Ovary (tissue), 7 donors: ENCODE measurements at regions not wholly inside any gene's neighbourhood (a gene's known extent, or its start where the extent isn't known, plus 50 kb on each side); places are given as distances from the start of the nearest gene placed in this dataset.
"Not testable (repeated sequence)": the region's sequence is repeated elsewhere in the genome, so short reads cannot be mapped to it uniquely, and the experiment has no call there.

ENCODE experiments used
- DNase-seq, 5 donors: peaks; one replicate each; pipeline ENCODE4 v3.0.0-alpha.2; 2019 to 2020
- H3K27ac ChIP-seq, 2 donors: fragments of 200-600 bp; one replicate each; pipeline versions ENCODE4 v1.5.1 to v1.8.0; 2019 to 2022
- H3K27me3 ChIP-seq: fragments of 200-600 bp; one replicate; pipeline ENCODE4 v1.8.0; 2022
- H3K36me3 ChIP-seq: fragments of 200-600 bp; sonication (generic); one replicate; pipeline ENCODE4 v1.5.1; 2019
- H3K4me1 ChIP-seq: one replicate; pipeline ENCODE4 v1.8.1; 2013; ENCODE audit warnings: mild to moderate bottlenecking, moderate library complexity; ENCODE audit not compliant: insufficient read depth
- H3K4me3 ChIP-seq: fragments of 200-600 bp; sonication (generic); one replicate; pipeline ENCODE4 v1.5.1; 2017
- H3K9me3 ChIP-seq, 2 donors: fragments of 200-600 bp in 1 of 2; sonication (generic) in 1 of 2; one replicate each; pipeline versions ENCODE4 v1.5.1 to v1.8.1; 2013 to 2019; ENCODE audit warnings: mild to moderate bottlenecking in 1 of 2, moderate library complexity in 1 of 2
- EP300 ChIP-seq: sonication (generic); formaldehyde crosslinking; IDR thresholded peaks from one replicate; pipeline ENCODE4 v1.6.1; 2017; ENCODE audit warnings: antibody characterized with exemption
- POLR2A ChIP-seq: fragments of 450-650 bp; IDR thresholded peaks from one replicate; pipeline ENCODE4 v1.6.1; 2017; ENCODE audit warnings: antibody characterized with exemption, mild to moderate bottlenecking, moderate library complexity
- WGBS, 3 donors: extraction: QIAGEN DNeasy Blood & Tissue Kit in 1 of 3; methylation state at CpG; one replicate each; pipeline versions ENCODE4 v1.1.5 to v1.1.7; 2013 to 2017; 5-methylcytosine and 5-hydroxymethylcytosine counted together
- intact Hi-C, 4 donors: fragments of 100-400 bp; cut with DNase I; formaldehyde crosslinking; loops; one replicate each; pipeline versions ENCODE4 v1.11.0 to v1.15.1; 2022 to 2023
- TF ChIP-seq, protein P1 (sequence below), 3 donors: fragments of 450-650 bp in 2 of 3; fragments of 200-600 bp in 1 of 3; IDR thresholded peaks; one replicate each; pipeline versions ENCODE4 v1.5.1 to v1.8.0; 2016 to 2022; ENCODE audit warnings: antibody characterized with exemption in 3 of 3, mild to moderate bottlenecking in 1 of 3
- donor health status: DM: no; HTN: no; CAD: no; lungs with moderate emphysema.
- donor health status: DM: no; HTN: no; CAD: no.
- donor health status: Bipolar disorder and iron deficiency.
- donor health status: DM: no; HTN: no; CAD: no.
- donor health status: DM: yes; HTN: yes; CAD: no.

DNA sequence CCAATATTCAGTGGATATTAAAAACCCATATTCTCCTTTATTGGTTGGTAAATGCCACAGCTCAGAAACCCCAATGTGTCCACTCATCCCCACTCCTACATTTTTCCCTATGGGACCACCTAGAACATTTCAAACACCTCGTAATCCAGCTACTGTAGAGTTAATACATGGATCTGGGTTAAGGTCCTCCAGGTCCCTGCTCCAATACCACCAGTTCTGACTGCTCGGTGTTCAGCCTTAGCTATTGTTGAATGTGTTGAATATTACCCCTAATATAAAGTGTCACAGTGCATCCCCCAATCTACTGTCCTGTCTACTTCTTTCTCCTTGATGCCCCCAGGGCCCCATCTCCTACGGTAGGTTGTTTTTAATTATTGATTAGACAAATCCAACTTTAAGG, 231.5 kb downstream of the PCSK1 start:
- no peaks in the 10 kb centered on the region for H3K27me3 ChIP-seq
- H3K27ac ChIP-seq, result no peak overlapping the region
- WGBS, 3 donors, result 88 to 93% (median 91%) methylated on average over 3 of the region's 3 CpGs
- no peaks in the 10 kb centered on the region for H3K9me3 ChIP-seq
- H3K36me3 ChIP-seq, result no peaks in the 10 kb centered on the region
- TF ChIP-seq EP300 (no peak), POLR2A (no peak)
- TF ChIP-seq, protein P1, sequence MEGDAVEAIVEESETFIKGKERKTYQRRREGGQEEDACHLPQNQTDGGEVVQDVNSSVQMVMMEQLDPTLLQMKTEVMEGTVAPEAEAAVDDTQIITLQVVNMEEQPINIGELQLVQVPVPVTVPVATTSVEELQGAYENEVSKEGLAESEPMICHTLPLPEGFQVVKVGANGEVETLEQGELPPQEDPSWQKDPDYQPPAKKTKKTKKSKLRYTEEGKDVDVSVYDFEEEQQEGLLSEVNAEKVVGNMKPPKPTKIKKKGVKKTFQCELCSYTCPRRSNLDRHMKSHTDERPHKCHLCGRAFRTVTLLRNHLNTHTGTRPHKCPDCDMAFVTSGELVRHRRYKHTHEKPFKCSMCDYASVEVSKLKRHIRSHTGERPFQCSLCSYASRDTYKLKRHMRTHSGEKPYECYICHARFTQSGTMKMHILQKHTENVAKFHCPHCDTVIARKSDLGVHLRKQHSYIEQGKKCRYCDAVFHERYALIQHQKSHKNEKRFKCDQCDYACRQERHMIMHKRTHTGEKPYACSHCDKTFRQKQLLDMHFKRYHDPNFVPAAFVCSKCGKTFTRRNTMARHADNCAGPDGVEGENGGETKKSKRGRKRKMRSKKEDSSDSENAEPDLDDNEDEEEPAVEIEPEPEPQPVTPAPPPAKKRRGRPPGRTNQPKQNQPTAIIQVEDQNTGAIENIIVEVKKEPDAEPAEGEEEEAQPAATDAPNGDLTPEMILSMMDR (IDR thresholded peaks at IDR 0.05), result no peak
- no peak overlapping the region for H3K4me3 ChIP-seq
- intact Hi-C loops, result no loop called here
- no peak for DNase-seq
- no peaks in the 10 kb centered on the region for H3K4me1 ChIP-seq

GRCh38 chr5:96200641-96201040, 232.4 kb downstream of the PCSK1 start:
- Histone ChIP-seq H3K9me3 (no peaks in the 10 kb centered on the region), H3K4me3 (no peak overlapping the region), H3K27me3 (no peaks in the 10 kb centered on the region), H3K36me3 (no peaks in the 10 kb centered on the region), H3K4me1 (no peaks in the 10 kb centered on the region), H3K27ac (no peak overlapping the region)
- intact Hi-C loops, result no loop called here
- DNase-seq, result no peak
- TF ChIP-seq, protein P1 (IDR thresholded peaks at IDR 0.05), result no peak
- TF ChIP-seq EP300 (no peak), POLR2A (no peak)
- 24 to 46% (median 43%) methylated on average over 1 of the region's 1 CpG for WGBS, 3 donors

- no peak overlapping the region for H3K4me3 ChIP-seq
- TF ChIP-seq, protein P1 (IDR thresholded peaks at IDR 0.05), result no peak
- no peak for TF ChIP-seq POLR2A
- H3K36me3 ChIP-seq, result no peaks in the 10 kb centered on the region
- H3K4me1 ChIP-seq, result no peaks in the 10 kb centered on the region
- 91 to 96% (median 94%) methylated on average over 4 of the region's 4 CpGs for WGBS, 3 donors
- H3K27ac ChIP-seq, result no peak overlapping the region
- no peaks in the 10 kb centered on the region for H3K9me3 ChIP-seq
- no peaks in the 10 kb centered on the region for H3K27me3 ChIP-seq
- intact Hi-C loops, result no loop called here
- DNase-seq, result no peak
Observed at GRCh38 chr5:96199713-96200183, 233.3 kb downstream of the PCSK1 start.

- Histone ChIP-seq H3K4me1 (no peaks in the 10 kb centered on the region), H3K27me3 (no peaks in the 10 kb centered on the region), H3K9me3 (no peaks in the 10 kb centered on the region), H3K4me3 (no peak overlapping the region), H3K36me3 (no peaks in the 10 kb centered on the region), H3K27ac (no peak overlapping the region)
- no peak for DNase-seq
- TF ChIP-seq EP300, result no peak
- no peak for TF ChIP-seq POLR2A
- TF ChIP-seq, protein P1 (IDR thresholded peaks at IDR 0.05), result no peak
- WGBS, 3 donors, result 79 to 89% (median 85%) methylated on average over 3 of the region's 3 CpGs
- intact Hi-C loops, result no loop called here
Observed at GRCh38 chr5:96198356-96199058, 234.5 kb downstream of the PCSK1 start.

DNA sequence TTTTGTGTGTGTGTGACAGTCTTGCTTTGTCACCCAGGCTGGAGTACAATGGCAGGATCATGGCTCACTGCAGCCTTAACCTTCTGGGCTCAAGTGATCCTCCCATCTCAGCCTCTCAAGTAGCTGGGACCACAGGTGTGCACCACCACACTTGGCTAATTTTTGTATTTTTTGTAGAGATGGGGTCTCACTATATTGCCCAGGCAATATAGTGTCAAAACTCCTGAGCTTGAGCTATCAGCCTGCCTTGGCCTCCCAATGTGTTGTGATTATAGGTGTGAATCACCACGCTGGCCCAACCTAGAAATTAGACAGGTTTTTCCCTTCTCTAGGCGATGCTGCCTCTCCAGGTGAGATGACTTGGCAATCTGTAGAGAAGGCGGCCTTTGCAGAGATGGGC, 235.3 kb downstream of the PCSK1 start:
- WGBS, 3 donors, result 92 to 96% (median 95%) methylated on average over 3 of the region's 3 CpGs
- H3K27me3 ChIP-seq, H3K4me1 ChIP-seq, DNase-seq, intact Hi-C loops, H3K27ac ChIP-seq, H3K9me3 ChIP-seq, H3K4me3 ChIP-seq, H3K36me3 ChIP-seq: not testable (repeated sequence)
